Left lobe of liver (tissue), 2 donors: ENCODE measurements at regions not wholly inside any gene's neighbourhood (a gene's known extent, or its start where the extent isn't known, plus 50 kb on each side); places are given as distances from the start of the nearest gene placed in this dataset.

ENCODE experiments used
- ATAC-seq: fragments of 200-7000 bp; cut with Tn5 transposase; one replicate; pipeline ENCODE4 v1.9.1; 2020; ENCODE audit warnings: mild to moderate bottlenecking, moderate library complexity
- DNase-seq: peaks from one replicate; pipeline ENCODE4 v3.0.0-alpha.2; 2020; ENCODE audit warnings: low spot score
- donor health status: DM: no; HTN: no; CAD: no; lungs with moderate emphysema.
- donor health status: DM: no; HTN: yes; CAD: no.

GRCh38 chr13:74084375-74084935 is 49.7 kb downstream of the KLF12 start:
- ATAC-seq: no peak
- no peak for DNase-seq

DNA sequence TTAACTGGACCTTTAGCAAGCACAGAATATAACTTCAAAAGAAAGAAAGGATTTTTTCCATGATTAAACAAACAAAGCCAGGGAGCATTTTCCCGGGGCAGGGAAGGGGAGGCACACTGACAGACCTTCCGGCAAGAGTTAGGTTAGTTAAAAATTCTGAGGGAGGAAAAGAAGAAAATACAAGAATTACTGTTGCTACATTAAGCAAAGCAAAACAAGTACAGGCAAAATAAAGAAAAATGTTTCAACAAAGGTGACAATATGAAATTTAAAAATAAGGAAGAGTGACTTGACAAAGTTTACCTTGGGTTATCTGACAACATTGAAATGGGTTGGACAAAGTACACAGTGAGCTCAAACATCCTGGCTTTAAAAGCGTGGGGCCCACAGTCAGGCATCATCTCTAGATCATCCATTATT is 51.5 kb downstream of the KLF12 start:
- DNase-seq (no peak), ATAC-seq (peak; percentile 79)

DNA sequence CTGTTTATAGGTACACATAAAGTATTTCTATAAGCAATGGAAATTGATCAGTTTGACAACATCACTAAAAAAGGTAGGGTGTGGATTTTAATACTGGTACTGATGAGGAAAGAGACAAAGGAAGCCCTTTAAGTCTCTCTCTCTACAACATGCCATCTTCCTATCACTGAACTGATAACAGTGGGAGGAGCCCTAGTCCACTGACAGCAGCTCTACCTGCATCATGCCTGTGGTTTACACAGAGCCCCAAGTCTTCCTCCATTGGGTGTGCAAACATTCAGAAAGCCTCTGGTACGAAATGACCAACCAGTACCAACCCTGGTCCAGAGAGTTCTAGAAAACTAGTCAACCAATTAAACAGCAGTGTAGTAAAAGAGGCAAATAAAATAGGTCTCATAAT is 53.4 kb downstream of the KLF12 start:
- ATAC-seq: no peak

GRCh38 chr13:74077792-74078191 is 56.4 kb downstream of the KLF12 start:
- ATAC-seq (peak; percentile 69), DNase-seq (no peak)

More for the DNA sequence above, 53.4 kb downstream of the KLF12 start:
- no peak for DNase-seq

- no peak for DNase-seq
- ATAC-seq: no peak
Measured at GRCh38 chr13:74077375-74077774, 56.8 kb downstream of the KLF12 start.

- DNase-seq (no peak), ATAC-seq (peak; percentile 20)
Measured at GRCh38 chr13:74074723-74075122, 59.5 kb downstream of the KLF12 start.

- no peak for DNase-seq
- ATAC-seq: no peak
Measured at GRCh38 chr13:74073274-74073673, 60.9 kb downstream of the KLF12 start.

DNA sequence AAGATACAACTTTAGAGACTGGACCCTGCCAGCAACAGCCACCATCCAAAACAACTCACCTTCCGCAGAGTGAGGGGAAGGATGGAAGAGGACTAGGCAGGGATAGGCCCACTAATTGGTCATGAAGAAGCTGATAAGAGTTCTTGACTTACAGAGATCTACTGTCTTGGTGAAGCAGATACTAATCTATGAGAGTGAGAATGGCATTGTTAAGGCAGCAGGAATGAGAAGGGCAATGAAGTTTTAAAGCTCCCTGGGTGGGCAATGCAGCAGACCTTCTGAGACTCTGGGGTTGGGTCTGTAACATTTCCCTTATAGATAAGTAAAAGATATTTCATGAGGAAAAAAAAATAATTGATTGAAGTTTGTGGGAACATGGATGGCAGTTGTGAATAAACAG is 63.7 kb downstream of the KLF12 start:
- ATAC-seq (no peak), DNase-seq (no peak)

DNA sequence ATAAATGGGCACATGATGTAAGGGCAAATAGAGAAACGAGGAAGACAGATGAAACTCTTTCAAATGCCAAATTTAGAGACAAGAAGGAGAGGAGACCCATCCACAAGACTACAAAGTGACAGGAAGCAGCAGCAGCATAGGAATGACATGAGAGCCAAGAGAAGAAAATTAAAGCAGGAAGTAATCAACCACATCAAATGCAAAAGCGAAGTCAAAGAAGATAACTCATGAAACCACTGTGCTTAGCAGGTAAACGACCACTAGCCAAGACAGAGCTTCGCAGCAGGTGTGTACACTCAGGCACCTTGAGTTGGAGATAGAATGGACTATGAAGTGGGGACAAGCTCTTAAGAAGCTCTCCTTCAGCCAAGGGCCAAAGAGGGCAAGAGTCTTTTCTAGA is 64.1 kb downstream of the KLF12 start:
- ATAC-seq: no peak
- no peak for DNase-seq

- ATAC-seq: no peak
- no peak for DNase-seq
Measured at GRCh38 chr13:74068471-74068870, 65.7 kb downstream of the KLF12 start.

GRCh38 chr13:74067818-74068217 is 66.4 kb downstream of the KLF12 start:
- ATAC-seq (no peak), DNase-seq (no peak)

DNA sequence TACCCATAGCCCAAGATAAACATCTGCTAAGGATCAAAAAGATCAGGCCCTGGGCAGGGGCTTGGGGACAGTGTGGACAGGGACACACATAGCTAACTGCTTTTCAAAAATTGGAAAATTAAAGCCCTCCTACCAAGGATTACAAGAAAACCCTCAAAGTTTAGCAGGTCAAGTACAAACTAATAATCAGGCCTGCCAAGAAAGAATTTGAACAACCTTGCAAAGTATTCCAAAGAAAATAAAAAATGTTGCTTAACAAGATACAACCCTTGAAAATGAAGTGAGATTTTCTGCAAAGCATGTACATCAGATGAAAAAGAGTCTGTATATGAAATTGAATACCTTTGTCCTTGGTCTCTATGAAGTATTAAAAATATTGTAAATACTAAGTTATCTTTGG is 67.3 kb downstream of the KLF12 start:
- no peak for DNase-seq
- no peak for ATAC-seq

DNA sequence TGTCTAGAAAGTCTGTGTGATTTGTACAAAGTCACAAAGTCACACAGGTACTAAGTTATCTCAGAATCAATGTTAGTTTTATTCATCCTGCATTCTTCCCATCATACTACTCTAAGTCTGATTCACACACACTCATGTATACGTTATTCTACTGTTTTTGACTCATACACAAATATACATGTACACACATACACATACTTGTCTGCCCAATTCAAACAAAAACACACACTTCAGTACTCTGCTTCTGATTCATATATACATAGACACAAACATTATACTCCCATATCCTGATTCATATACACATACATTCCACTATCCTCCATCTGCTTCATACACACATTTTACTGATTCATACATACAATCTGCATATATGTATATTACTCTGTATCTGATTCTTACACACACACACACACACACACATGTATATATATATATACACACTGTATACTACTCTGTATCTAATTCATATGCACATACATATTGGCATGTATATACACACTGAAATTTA is 69.3 kb downstream of the KLF12 start:
- DNase-seq (no peak), ATAC-seq (no peak)

DNA sequence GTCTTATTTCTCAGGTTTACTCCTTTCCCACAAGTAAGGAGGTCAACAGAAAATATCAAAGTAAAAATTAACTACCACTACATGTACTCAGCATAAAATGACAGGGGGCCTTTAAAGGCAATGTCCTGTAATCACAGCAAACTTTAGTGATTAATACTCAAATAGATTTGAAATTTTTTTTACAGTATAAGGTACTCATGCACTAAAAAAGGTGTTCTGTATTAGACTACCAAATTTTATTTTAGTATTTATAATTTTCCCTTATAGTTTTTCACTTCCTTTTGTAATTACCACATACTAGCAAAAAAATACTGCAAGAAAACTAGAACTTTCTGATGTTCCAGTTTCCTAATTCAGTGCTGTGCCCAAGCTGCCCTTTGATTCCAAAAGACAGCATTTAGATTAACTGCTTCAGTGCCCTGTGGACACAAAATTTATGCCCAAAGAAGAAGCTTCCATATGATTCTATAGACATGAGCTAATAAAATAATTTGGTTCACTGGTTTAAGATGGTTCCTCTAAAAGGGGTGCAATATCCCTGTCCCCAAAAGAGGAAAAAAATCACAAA is 70.6 kb downstream of the KLF12 start:
- ATAC-seq (peak; percentile 78), DNase-seq (no peak)

DNA sequence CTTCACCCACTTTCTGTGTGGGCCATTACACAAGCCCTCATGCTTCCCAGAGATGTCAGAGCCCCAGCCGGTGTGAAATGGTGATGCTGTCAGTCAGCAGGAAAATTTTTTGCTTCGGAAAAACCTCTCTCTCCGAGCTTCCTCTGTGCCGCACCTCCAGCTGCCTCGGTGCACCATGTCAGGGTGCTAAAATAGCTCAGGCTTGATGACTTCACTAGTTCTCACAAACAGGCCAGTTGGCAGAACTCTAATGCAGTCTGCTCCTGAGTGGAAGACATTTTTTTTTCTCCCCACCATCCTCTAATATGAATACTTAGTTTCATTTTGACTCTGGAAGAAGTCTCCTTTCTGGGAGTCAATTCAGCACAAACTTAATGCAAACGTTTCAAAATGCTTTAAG is 71.3 kb downstream of the KLF12 start:
- no peak for DNase-seq

GRCh38 chr13:74061926-74062595 is 72.1 kb downstream of the KLF12 start:
- ATAC-seq (peak; percentile 43), DNase-seq (no peak)

More for the DNA sequence above, 71.3 kb downstream of the KLF12 start:
- ATAC-seq: peak; percentile 36

DNA sequence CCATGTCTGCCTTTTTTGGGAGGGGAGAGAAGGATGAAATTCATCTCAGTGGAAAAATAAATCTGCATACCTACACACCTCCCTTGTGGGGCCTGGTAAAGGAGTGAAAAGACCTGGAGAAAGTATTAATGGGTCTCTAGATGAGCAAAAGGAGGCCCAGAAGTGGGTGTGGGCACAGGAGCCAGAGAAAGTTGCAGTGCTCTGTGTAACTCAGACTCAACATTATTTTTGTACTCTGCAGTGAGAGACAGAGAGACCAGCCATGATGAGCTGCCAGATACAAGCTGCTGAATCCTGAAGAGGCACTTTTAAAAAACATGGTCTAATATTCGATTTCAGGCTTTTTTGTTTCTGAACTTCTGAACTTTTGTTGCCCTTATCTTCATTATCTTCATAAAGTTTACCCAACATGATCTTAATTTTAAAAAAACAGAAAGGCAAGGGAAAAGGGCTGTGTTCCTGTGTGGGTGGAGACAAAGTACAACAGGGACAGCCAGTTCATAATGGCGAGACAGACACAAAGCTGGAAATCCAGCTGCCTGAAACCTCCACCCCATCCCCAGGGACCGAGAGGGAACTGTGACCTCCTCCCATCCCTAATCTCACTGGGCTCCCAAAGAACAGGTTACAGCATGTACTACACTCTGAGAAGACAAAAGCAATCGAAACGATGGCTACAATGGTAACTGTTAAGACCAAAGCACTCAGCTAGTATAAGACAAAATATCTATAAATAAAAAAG is 77.2 kb downstream of the KLF12 start:
- ATAC-seq (peak; percentile 69), DNase-seq (no peak)

- peak; percentile 21 for ATAC-seq
- no peak for DNase-seq
Measured at GRCh38 chr13:74052402-74052928, 81.7 kb downstream of the KLF12 start.

DNA sequence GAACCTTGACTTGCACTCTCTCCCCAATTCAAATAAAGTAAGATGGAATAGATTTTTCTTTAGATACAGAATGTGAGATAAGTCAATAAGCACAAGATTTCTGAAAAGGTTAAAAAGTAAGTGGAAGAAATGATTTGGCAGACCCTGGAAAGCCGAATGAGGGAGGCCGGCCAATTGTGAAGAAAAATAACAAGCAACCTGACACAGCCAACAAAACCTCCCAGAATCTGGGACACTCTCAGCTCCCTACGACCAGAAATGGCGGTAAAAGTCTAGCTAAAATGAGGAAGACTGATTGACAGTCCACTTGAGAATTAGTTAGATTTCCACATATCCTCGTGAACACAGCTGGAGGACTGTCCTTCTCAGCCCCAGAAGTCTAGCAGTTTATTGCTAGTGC is 85.4 kb downstream of the KLF12 start:
- DNase-seq: no peak

DNA sequence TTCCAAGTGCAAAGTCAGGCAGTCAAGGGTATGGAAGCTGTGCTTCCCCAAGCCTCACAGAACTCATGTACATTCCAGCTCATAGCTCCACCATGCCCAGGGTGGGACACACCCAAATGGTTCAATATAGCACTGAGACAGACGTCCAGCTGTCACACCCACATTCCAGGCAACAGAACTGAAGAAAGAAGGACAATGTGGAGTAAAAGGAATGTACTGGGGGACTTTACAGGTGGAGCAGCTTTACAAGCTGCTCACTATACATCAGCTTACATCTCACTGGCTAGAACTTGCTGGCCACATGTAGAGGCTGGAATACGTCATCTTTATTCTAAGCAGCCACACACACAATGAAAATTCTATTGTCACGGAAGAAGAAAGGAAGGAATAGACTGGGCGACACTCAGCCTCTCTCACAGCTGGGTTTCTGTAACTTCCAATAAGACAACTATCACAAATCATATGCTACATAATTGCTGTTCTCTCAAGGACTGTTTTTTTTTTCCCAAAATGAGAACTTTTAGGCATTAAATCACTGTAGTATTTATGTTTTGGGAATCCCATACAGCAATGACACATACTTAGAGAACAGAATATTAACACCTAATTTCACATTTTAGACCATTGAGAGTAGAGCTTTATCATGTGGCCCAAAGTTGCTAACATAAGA is 86.1 kb downstream of the KLF12 start:
- DNase-seq: no peak
- ATAC-seq: peak; percentile 38

More for the DNA sequence above, 85.4 kb downstream of the KLF12 start:
- no peak for ATAC-seq

- ATAC-seq: no peak
Measured at GRCh38 chr13:74046431-74046830, 87.8 kb downstream of the KLF12 start.

More at GRCh38 chr13:74046431-74046830, 87.8 kb downstream of the KLF12 start:
- no peak for DNase-seq
